ENCODE measurements at regions not wholly inside any gene's neighbourhood (a gene's known extent, or its start where the extent isn't known, plus 50 kb on each side); places are given as distances from the start of the nearest gene placed in this dataset.

- no TSS peak for BruUV-seq (replicated peaks)
- Histone ChIP-seq H3K27me3 (ENCODE audit: control insufficient read depth in 2 of 2, insufficient read depth in 2 of 2, low read length in 2 of 2) (peaks cover 6 to 11% of the 10 kb centered on the region in 2 experiments), H3K9ac (replicated peaks; ENCODE audit: extremely low read depth, insufficient read depth, low read length) (no peak overlapping the region), H3K4me2 (ENCODE audit: insufficient read depth, low read length) (no peak overlapping the region), H3K79me2 (ENCODE audit: control insufficient read depth, insufficient read depth, low read length) (no peaks in the 10 kb centered on the region), H2AFZ (ENCODE audit: low read depth, low read length) (no peak overlapping the region), H3K4me3 (replicated peaks in 1 of 3; ENCODE audit: insufficient read depth in 1 of 3, low read depth in 1 of 3, low read length in 3 of 3) (no peak overlapping the region), H3K9me3 (replicated peaks; ENCODE audit: control insufficient read depth, insufficient read depth, low read length) (no peaks in the 10 kb centered on the region), H3K4me1 (ENCODE audit: control insufficient read depth, extremely low read depth, insufficient read depth, low read length) (no peaks in the 10 kb centered on the region), H3K9me1 (replicated peaks; ENCODE audit: control insufficient read depth, extremely low read depth, insufficient read depth, low read length) (no peaks in the 10 kb centered on the region), H3K27ac (ENCODE audit: insufficient read depth, low read depth, low read length) (no peak overlapping the region), H3K36me3 (ENCODE audit: control insufficient read depth in 2 of 2, extremely low read depth in 1 of 2, insufficient read depth in 2 of 2, low read length in 2 of 2) (no peaks in the 10 kb centered on the region), H4K20me1 (replicated peaks; ENCODE audit: control insufficient read depth, extremely low read depth, insufficient read depth, low read length) (no peaks in the 10 kb centered on the region)
- ChIA-PET CTCF (interaction anchor here (1.3 to 2.5 kb wide), 7 partner anchors 8 to 64 kb away, joined by 3 to 28 read pairs (median 7); no protein-coding TSS in a partner anchor), POLR2A (no interaction called here)
- intact Hi-C loops (cut with micrococcal nuclease) (no loop called here), dilution Hi-C loops (cut with MboI; ENCODE audit: extremely low pct_ligation_motif_present, low sequenced_read_pairs) (no loop called here)
- DNase-seq (ENCODE audit: low read depth, low spot score) = no peak
- TF ChIP-seq MAX (IDR thresholded peaks at IDR 0.05; ENCODE audit: insufficient read depth, insufficient read length) (no peak), POLR2AphosphoS5 (IDR thresholded peaks at IDR 0.05; ENCODE audit: insufficient read depth, low read depth, low read length) (no peak), MYC (IDR thresholded peaks at IDR 0.05; ENCODE audit: low read depth, low read length) (no peak), GATA2 (IDR thresholded peaks at IDR 0.05; ENCODE audit: insufficient read depth, insufficient read length, low read depth, low read length) (no peak), JUN (IDR thresholded peaks at IDR 0.05; ENCODE audit: borderline replicate concordance, insufficient read depth, insufficient read length, low read depth) (no peak)
- FAIRE-seq = no peak
Observed at GRCh38 chr2:105180491-105180972, 61.0 kb upstream of the GPR45 start.

GRCh38 chr2:105181282-105181681, 60.3 kb upstream of the GPR45 start:
- intact Hi-C loops (cut with micrococcal nuclease) (no loop called here), dilution Hi-C loops (cut with MboI; ENCODE audit: extremely low pct_ligation_motif_present, low sequenced_read_pairs) (no loop called here)
- BruUV-seq (replicated peaks) = no TSS peak
- FAIRE-seq (no peak), DNase-seq (ENCODE audit: low read depth, low spot score) (no peak)
- H3K4me3 ChIP-seq (replicated peaks in 1 of 3; ENCODE audit: insufficient read depth in 1 of 3, low read depth in 1 of 3, low read length in 3 of 3) = no peak overlapping the region
- H3K4me1 ChIP-seq (ENCODE audit: control insufficient read depth, extremely low read depth, insufficient read depth, low read length) = no peaks in the 10 kb centered on the region
- H3K9me1 ChIP-seq (replicated peaks; ENCODE audit: control insufficient read depth, extremely low read depth, insufficient read depth, low read length) = no peaks in the 10 kb centered on the region
- H3K79me2 ChIP-seq (ENCODE audit: control insufficient read depth, insufficient read depth, low read length) = no peaks in the 10 kb centered on the region
- H4K20me1 ChIP-seq (replicated peaks; ENCODE audit: control insufficient read depth, extremely low read depth, insufficient read depth, low read length) = no peaks in the 10 kb centered on the region
- ChIA-PET POLR2A (no interaction called here), CTCF (interaction anchor here (2.0 to 2.5 kb wide), 2 partner anchors 54 to 65 kb away, joined by 10 to 28 read pairs; no protein-coding TSS in a partner anchor)
- TF ChIP-seq EZH2 (IDR thresholded peaks at IDR 0.05; ENCODE audit: borderline replicate concordance, low read depth, low read length, severe bottlenecking) (no peak), MAX (IDR thresholded peaks at IDR 0.05; ENCODE audit: insufficient read depth, insufficient read length) (no peak), CTCF (IDR thresholded peaks at IDR 0.05; ENCODE audit: extremely low read depth in 1 of 2, insufficient read depth in 1 of 2, low read depth in 1 of 2, low read length in 2 of 2) (no peak), GATA2 (IDR thresholded peaks at IDR 0.05; ENCODE audit: insufficient read depth, insufficient read length, low read depth, low read length) (no peak), JUN (IDR thresholded peaks at IDR 0.05; ENCODE audit: borderline replicate concordance, insufficient read depth, insufficient read length, low read depth) (no peak), FOS (IDR thresholded peaks at IDR 0.05; ENCODE audit: borderline replicate concordance, insufficient read depth, low read length) (no peak), MYC (IDR thresholded peaks at IDR 0.05; ENCODE audit: low read depth, low read length) (no peak), POLR2A (IDR thresholded peaks at IDR 0.05; ENCODE audit: low read depth, low read length) (no peak), POLR2AphosphoS5 (IDR thresholded peaks at IDR 0.05; ENCODE audit: insufficient read depth, low read depth, low read length) (no peak)
- H3K4me2 ChIP-seq (ENCODE audit: insufficient read depth, low read length) = no peak overlapping the region
- H3K27me3 ChIP-seq (ENCODE audit: control insufficient read depth in 2 of 2, insufficient read depth in 2 of 2, low read length in 2 of 2) = peaks cover 3 to 8% of the 10 kb centered on the region in 2 experiments
- H3K9ac ChIP-seq (replicated peaks; ENCODE audit: extremely low read depth, insufficient read depth, low read length) = no peak overlapping the region
- H2AFZ ChIP-seq (ENCODE audit: low read depth, low read length) = no peak overlapping the region
- no peaks in the 10 kb centered on the region for H3K9me3 ChIP-seq (replicated peaks; ENCODE audit: control insufficient read depth, insufficient read depth, low read length)
- no peaks in the 10 kb centered on the region for H3K36me3 ChIP-seq (ENCODE audit: control insufficient read depth in 2 of 2, extremely low read depth in 1 of 2, insufficient read depth in 2 of 2, low read length in 2 of 2)
- no peak overlapping the region for H3K27ac ChIP-seq (ENCODE audit: insufficient read depth, low read depth, low read length)

Data from endothelial cell of umbilical vein (primary cell).